ENCODE measurements at regions not wholly inside any gene's neighbourhood (a gene's known extent, or its start where the extent isn't known, plus 50 kb on each side); places are given as distances from the start of the nearest gene placed in this dataset.

- no peak overlapping the region for H3K4me3 ChIP-seq (replicated peaks in 1 of 3; ENCODE audit: insufficient read depth in 1 of 3, low read depth in 2 of 3, low read length in 3 of 3)
- BruUV-seq (replicated peaks): no TSS peak
- H4K20me1 ChIP-seq (ENCODE audit: insufficient read depth, low read length): no peaks in the 10 kb centered on the region
- 0 out of 2 replicates have a peak, but pooled peaks cover 7% of the 10 kb centered on the region for H3K4me1 ChIP-seq (ENCODE audit: insufficient read depth, low read length)
- H2AFZ ChIP-seq (ENCODE audit: low read length): no peak overlapping the region
- H3K79me2 ChIP-seq (ENCODE audit: insufficient read depth, low read length): no peaks in the 10 kb centered on the region
- ATAC-seq (no peak), FAIRE-seq (no peak), DNase-seq (ENCODE audit: low spot score) (no peak)
- H3K27ac ChIP-seq (ENCODE audit: extremely low read length, insufficient read depth, low read length): no peak overlapping the region
- peaks cover 4 to 74% of the 10 kb centered on the region in 2 experiments; a peak in 4 of 5 replicates for H3K27me3 ChIP-seq (ENCODE audit: control insufficient read depth in 1 of 2, insufficient read depth in 2 of 2, low read length in 2 of 2)
- POLR2A ChIA-PET: no interaction called here
- in situ Hi-C loops (cut with HindIII; ENCODE audit: extremely low pct_ligation_motif_present, low pct_unique_long_range_greater_than_20kb) (no loop called here), intact Hi-C loops (cut with micrococcal nuclease; ENCODE audit: unreplicated experiment) (no loop called here)
- TF ChIP-seq ZNF792 (CRISPR knock-in tag; IDR thresholded peaks at IDR 0.05) (no peak), MTF1 (CRISPR knock-in tag; IDR thresholded peaks at IDR 0.05) (no peak), CREB1 (IDR thresholded peaks at IDR 0.05) (no peak), CREB1 (CRISPR knock-in tag; IDR thresholded peaks at IDR 0.05) (no peak), XRCC5 (optimal IDR thresholded peaks at IDR 0.05; ENCODE audit: low read length) (no peak)
- CTCF ChIA-PET (ENCODE audit: low intra/inter-chr PET ratio, low total read pairs): no interaction called here
- H3K36me3 ChIP-seq (replicated peaks in 1 of 2; ENCODE audit: control insufficient read depth in 1 of 2, insufficient read depth in 2 of 2, low read length in 2 of 2): no peaks in the 10 kb centered on the region
- no peaks in the 10 kb centered on the region for H3K9me3 ChIP-seq (ENCODE audit: low read length)
- H3K4me2 ChIP-seq (ENCODE audit: low read depth, low read length): no peak overlapping the region
- H3K9ac ChIP-seq (ENCODE audit: insufficient read depth, low read depth, low read length): no peak overlapping the region
- WGBS (ENCODE audit: low lambda C conversion rate): 2% methylated on average over 3 of the region's 3 CpGs
These were observed 67.5 kb upstream of the PRIMA1 start for GRCh38 chr14:93855737-93856136.

GRCh38 chr14:93847473-93847872, 59.2 kb upstream of the PRIMA1 start:
- no peak overlapping the region for H3K9ac ChIP-seq (ENCODE audit: insufficient read depth, low read depth, low read length)
- no TSS peak for BruUV-seq (replicated peaks)
- H3K9me3 ChIP-seq (ENCODE audit: low read length): no peaks in the 10 kb centered on the region
- intact Hi-C loops (cut with micrococcal nuclease; ENCODE audit: unreplicated experiment) (no loop called here), in situ Hi-C loops (cut with HindIII; ENCODE audit: extremely low pct_ligation_motif_present, low pct_unique_long_range_greater_than_20kb) (no loop called here)
- ChIA-PET POLR2A (no interaction called here), CTCF (ENCODE audit: low intra/inter-chr PET ratio, low total read pairs) (no interaction called here)
- FAIRE-seq (no peak), ATAC-seq (no peak), DNase-seq (ENCODE audit: low spot score) (no peak)
- no peak overlapping the region for H3K4me2 ChIP-seq (ENCODE audit: low read depth, low read length)
- no peaks in the 10 kb centered on the region for H3K36me3 ChIP-seq (replicated peaks in 1 of 2; ENCODE audit: control insufficient read depth in 1 of 2, insufficient read depth in 2 of 2, low read length in 2 of 2)
- H3K4me1 ChIP-seq (ENCODE audit: insufficient read depth, low read length): no peaks in the 10 kb centered on the region
- WGBS (ENCODE audit: low lambda C conversion rate): 0% methylated on average over 2 of the region's 2 CpGs
- H3K79me2 ChIP-seq (ENCODE audit: insufficient read depth, low read length): no peaks in the 10 kb centered on the region
- no peak overlapping the region for H3K4me3 ChIP-seq (replicated peaks in 1 of 3; ENCODE audit: insufficient read depth in 1 of 3, low read depth in 2 of 3, low read length in 3 of 3)
- H3K27ac ChIP-seq (ENCODE audit: extremely low read length, insufficient read depth, low read length): no peak overlapping the region
- H4K20me1 ChIP-seq (ENCODE audit: insufficient read depth, low read length): no peaks in the 10 kb centered on the region
- peaks cover 1 to 62% of the 10 kb centered on the region in 2 experiments; a peak in 4 of 5 replicates for H3K27me3 ChIP-seq (ENCODE audit: control insufficient read depth in 1 of 2, insufficient read depth in 2 of 2, low read length in 2 of 2)
- no peak overlapping the region for H2AFZ ChIP-seq (ENCODE audit: low read length)
- TF ChIP-seq ZNF160 (CRISPR knock-in tag; IDR thresholded peaks at IDR 0.05) (no peak), FOSL1 (CRISPR knock-in tag; IDR thresholded peaks at IDR 0.05; ENCODE audit: borderline replicate concordance) (no peak), IKZF5 (CRISPR knock-in tag; IDR thresholded peaks at IDR 0.05) (no peak), ZNF205 (CRISPR knock-in tag; IDR thresholded peaks at IDR 0.05) (no peak), SNAPC4 (CRISPR knock-in tag; IDR thresholded peaks at IDR 0.05) (no peak), MXD4 (CRISPR knock-in tag; IDR thresholded peaks at IDR 0.05) (no peak), MTF1 (CRISPR knock-in tag; IDR thresholded peaks at IDR 0.05) (no peak), BATF2 (CRISPR knock-in tag; IDR thresholded peaks at IDR 0.05) (no peak), RELA (CRISPR knock-in tag; IDR thresholded peaks at IDR 0.05) (no peak)
